Smooth muscle cell (in vitro differentiated cells): ENCODE measurements at regions not wholly inside any gene's neighbourhood (a gene's known extent, or its start where the extent isn't known, plus 50 kb on each side); places are given as distances from the start of the nearest gene placed in this dataset.

Experiments
- DNase-seq: peaks from one replicate; lab custom pipeline; 2025; ENCODE audit not compliant: unreplicated experiment; lab: John Stamatoyannopoulos, UW
- H2AFZ ChIP-seq: fragments of 200-600 bp; sonication (generic); 2 replicates; pipeline ENCODE4 v1.6.0; 2016; ENCODE audit warnings: antibody characterized with exemption, low read depth, mild to moderate bottlenecking
- H3F3A ChIP-seq: fragments of 200-600 bp; sonication (generic); 2 replicates; pipeline ENCODE4 v1.6.0; 2017; ENCODE audit warnings: antibody characterized with exemption, low read depth
- H3K27ac ChIP-seq: fragments of 200-600 bp; sonication (generic); 2 replicates; pipeline ENCODE4 v1.5.1; 2016; ENCODE audit warnings: low read depth, mild to moderate bottlenecking
- H3K27me3 ChIP-seq: fragments of 200-600 bp; sonication (generic); 2 replicates; pipeline ENCODE4 v1.6.1; 2016; ENCODE audit warnings: low read depth, mild to moderate bottlenecking
- H3K36me3 ChIP-seq: fragments of 200-600 bp; sonication (generic); 2 replicates; pipeline ENCODE4 v1.5.1; 2016; ENCODE audit warnings: low read depth
- H3K4me1 ChIP-seq: fragments of 200-600 bp; sonication (generic); 2 replicates; pipeline ENCODE4 v1.5.1; 2016; ENCODE audit warnings: low read depth
- H3K4me2 ChIP-seq: fragments of 200-600 bp; sonication (generic); 2 replicates; pipeline ENCODE4 v1.6.0; 2016; ENCODE audit warnings: mild to moderate bottlenecking
- H3K4me3 ChIP-seq: fragments of 200-600 bp; sonication (generic); 2 replicates; pipeline ENCODE4 v1.5.1; 2016; ENCODE audit warnings: mild to moderate bottlenecking
- H3K79me2 ChIP-seq: fragments of 200-600 bp; sonication (generic); 2 replicates; pipeline ENCODE4 v1.6.0; 2016; ENCODE audit warnings: low read depth, mild to moderate bottlenecking
- H3K9ac ChIP-seq: fragments of 200-600 bp; sonication (generic); 2 replicates; pipeline ENCODE4 v1.6.0; 2016; ENCODE audit warnings: low read depth
- H3K9me3 ChIP-seq: fragments of 200-600 bp; sonication (generic); replicated peaks from 2 replicates; pipeline ENCODE4 v1.5.1; 2016; ENCODE audit warnings: low read depth
- H4K20me1 ChIP-seq: fragments of 200-600 bp; sonication (generic); 2 replicates; pipeline ENCODE4 v1.6.0; 2016; ENCODE audit warnings: low read depth
- WGBS: methylation state at CpG from one replicate; pipeline ENCODE4 v1.1.7; 2016; ENCODE audit warnings: low lambda C conversion rate; 5-methylcytosine and 5-hydroxymethylcytosine counted together
- TF ChIP-seq, protein P1 (sequence below): fragments of 200-600 bp; sonication (generic); IDR thresholded peaks from 2 replicates; pipeline ENCODE4 v1.5.1; 2017; ENCODE audit warnings: borderline replicate concordance, mild to moderate bottlenecking, antibody characterized with exemption; ENCODE audit not compliant: insufficient read depth, poor library complexity, severe bottlenecking

DNA sequence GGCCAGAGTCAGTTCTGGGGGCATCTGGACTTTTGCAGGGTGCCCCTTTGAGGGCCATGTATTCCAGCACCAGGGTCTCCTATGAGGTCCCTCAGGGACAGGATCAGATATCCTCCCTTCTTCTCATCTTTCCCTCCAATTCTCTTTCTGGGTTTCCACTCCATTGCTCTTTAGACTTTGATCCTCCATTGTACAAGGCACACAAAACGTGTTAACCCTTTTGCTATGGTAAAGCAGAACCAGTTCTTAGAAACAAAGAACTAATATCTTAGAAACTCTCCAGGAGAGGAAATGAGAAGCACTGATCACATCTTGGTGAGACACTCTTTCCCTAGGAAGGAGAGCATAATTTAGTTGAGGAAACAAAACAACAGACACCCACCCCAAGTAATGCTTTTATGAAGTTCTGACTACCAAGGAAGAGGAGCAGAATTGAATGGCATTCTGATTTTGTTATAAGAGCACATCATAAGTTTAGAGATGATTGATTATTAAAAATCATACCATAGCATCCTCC is 200.7 kb upstream of the NPY2R start:
- H3K9me3 ChIP-seq = no peaks in the 10 kb centered on the region
- no peaks in the 10 kb centered on the region for H3K36me3 ChIP-seq
- no peaks in the 10 kb centered on the region for H3F3A ChIP-seq
- no peaks in the 10 kb centered on the region for H3K79me2 ChIP-seq
- no peaks in the 10 kb centered on the region for H3K27me3 ChIP-seq
- DNase-seq = no peak
- H2AFZ ChIP-seq = no peak overlapping the region
- H3K4me1 ChIP-seq = no peaks in the 10 kb centered on the region
- TF ChIP-seq, protein P1, sequence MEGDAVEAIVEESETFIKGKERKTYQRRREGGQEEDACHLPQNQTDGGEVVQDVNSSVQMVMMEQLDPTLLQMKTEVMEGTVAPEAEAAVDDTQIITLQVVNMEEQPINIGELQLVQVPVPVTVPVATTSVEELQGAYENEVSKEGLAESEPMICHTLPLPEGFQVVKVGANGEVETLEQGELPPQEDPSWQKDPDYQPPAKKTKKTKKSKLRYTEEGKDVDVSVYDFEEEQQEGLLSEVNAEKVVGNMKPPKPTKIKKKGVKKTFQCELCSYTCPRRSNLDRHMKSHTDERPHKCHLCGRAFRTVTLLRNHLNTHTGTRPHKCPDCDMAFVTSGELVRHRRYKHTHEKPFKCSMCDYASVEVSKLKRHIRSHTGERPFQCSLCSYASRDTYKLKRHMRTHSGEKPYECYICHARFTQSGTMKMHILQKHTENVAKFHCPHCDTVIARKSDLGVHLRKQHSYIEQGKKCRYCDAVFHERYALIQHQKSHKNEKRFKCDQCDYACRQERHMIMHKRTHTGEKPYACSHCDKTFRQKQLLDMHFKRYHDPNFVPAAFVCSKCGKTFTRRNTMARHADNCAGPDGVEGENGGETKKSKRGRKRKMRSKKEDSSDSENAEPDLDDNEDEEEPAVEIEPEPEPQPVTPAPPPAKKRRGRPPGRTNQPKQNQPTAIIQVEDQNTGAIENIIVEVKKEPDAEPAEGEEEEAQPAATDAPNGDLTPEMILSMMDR = no peak
- H3K27ac ChIP-seq = no peak overlapping the region
- H3K4me3 ChIP-seq = no peak overlapping the region
- no peak overlapping the region for H3K9ac ChIP-seq
- H4K20me1 ChIP-seq = no peaks in the 10 kb centered on the region
- 88% methylated on average over 1 of the region's 1 CpG for WGBS
- H3K4me2 ChIP-seq = no peak overlapping the region

DNA sequence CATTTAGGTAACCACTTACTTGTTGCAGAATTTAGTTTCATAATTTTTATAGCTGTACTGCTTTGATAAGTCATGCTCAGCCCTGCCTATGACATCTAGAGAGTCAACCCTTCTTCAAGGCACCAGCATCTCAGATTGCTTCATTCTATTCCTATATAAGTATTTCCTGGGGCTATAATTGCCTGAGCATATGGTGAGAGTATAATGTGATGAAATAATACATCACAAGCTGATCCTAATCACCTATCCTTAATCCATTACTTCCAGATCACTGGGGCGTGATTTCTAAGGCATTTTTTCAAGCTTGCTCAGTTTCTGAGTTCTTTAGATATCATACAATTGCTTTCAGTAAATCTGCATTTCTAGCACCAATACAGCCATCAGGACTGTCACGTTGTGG is 200.0 kb upstream of the NPY2R start:
- H3K27me3 ChIP-seq = no peaks in the 10 kb centered on the region
- DNase-seq = no peak
- H3K9me3 ChIP-seq = no peaks in the 10 kb centered on the region
- H3K79me2 ChIP-seq = no peaks in the 10 kb centered on the region
- TF ChIP-seq, protein P1 = no peak
- no peaks in the 10 kb centered on the region for H3K36me3 ChIP-seq
- H3K4me2 ChIP-seq = no peak overlapping the region
- 67% methylated on average over 2 of the region's 2 CpGs for WGBS
- no peaks in the 10 kb centered on the region for H4K20me1 ChIP-seq
- H3K4me3 ChIP-seq = no peak overlapping the region
- H3K9ac ChIP-seq = no peak overlapping the region
- H3K27ac ChIP-seq = no peak overlapping the region
- H3F3A ChIP-seq = no peaks in the 10 kb centered on the region
- no peak overlapping the region for H2AFZ ChIP-seq
- H3K4me1 ChIP-seq = no peaks in the 10 kb centered on the region

DNA sequence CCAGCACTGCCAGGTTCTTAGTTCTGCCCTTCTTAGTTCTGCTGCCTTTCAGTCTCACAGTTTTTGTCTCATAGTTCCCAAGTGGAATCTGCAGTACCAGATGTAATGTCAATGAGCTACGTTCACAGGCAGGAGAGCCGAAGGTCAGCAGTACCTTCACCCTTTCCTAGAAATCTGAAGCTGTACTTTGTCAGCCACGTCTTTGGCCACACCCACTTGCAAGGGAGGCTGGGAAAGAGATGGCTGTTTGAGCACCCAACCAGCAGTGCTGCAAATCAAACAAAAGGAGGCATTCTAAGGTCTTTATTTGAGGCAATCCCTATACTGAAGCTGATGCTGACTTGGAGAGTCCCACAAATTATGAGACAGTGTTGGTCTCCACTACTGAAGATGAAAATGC is 199.1 kb upstream of the NPY2R start:
- no peak overlapping the region for H2AFZ ChIP-seq
- H3K4me2 ChIP-seq = no peak overlapping the region
- H3K36me3 ChIP-seq = no peaks in the 10 kb centered on the region
- no peaks in the 10 kb centered on the region for H3K9me3 ChIP-seq
- 92% methylated on average over 3 of the region's 3 CpGs for WGBS
- no peak overlapping the region for H3K27ac ChIP-seq
- no peaks in the 10 kb centered on the region for H3K4me1 ChIP-seq
- DNase-seq = no peak
- H3K27me3 ChIP-seq = no peaks in the 10 kb centered on the region
- no peak overlapping the region for H3K4me3 ChIP-seq
- H3F3A ChIP-seq = no peaks in the 10 kb centered on the region
- H3K79me2 ChIP-seq = no peaks in the 10 kb centered on the region
- H3K9ac ChIP-seq = no peak overlapping the region
- H4K20me1 ChIP-seq = no peaks in the 10 kb centered on the region
- TF ChIP-seq, protein P1 = no peak

DNA sequence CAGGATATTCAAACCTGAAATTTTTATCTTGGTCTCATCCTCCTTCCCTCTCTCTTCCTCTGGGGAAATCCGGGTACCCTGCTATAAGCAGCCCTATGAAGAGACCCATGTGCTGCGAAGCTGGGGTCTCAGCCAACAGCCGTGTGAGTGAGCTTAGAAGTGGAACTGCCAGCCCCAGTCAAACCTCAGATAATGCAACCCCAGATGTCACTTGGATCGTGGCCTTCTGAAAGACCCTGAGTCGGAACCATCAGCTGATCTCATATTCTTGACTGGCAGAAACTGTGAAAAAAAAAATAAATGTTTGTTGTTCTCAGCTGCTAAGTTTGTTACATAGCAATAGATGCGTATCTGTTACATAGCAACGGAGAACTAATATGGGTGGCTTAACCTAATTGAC is 198.1 kb upstream of the NPY2R start:
- Histone ChIP-seq H4K20me1 (no peaks in the 10 kb centered on the region), H3K4me1 (no peaks in the 10 kb centered on the region), H3K27me3 (no peaks in the 10 kb centered on the region), H3K9me3 (no peaks in the 10 kb centered on the region), H2AFZ (no peak overlapping the region), H3F3A (no peaks in the 10 kb centered on the region), H3K4me3 (no peak overlapping the region), H3K9ac (no peak overlapping the region), H3K36me3 (no peaks in the 10 kb centered on the region), H3K27ac (no peak overlapping the region), H3K4me2 (no peak overlapping the region), H3K79me2 (no peaks in the 10 kb centered on the region)
- TF ChIP-seq, protein P1 = no peak
- WGBS = 91% methylated on average over 7 of the region's 7 CpGs
- no peak for DNase-seq
